PC-9 (cell line): ENCODE measurements at regions not wholly inside any gene's neighbourhood (a gene's known extent, or its start where the extent isn't known, plus 50 kb on each side); places are given as distances from the start of the nearest gene placed in this dataset.

ENCODE experiments used
- BruUV-seq: library from RNA; stranded (reverse); fragments of 400-500 nt; replicated peaks from 2 replicates; lab custom pipeline; 2021; lab: Mats Ljungman, UMichigan
- CTCF ChIA-PET: fragments of 300-600 bp; sonication (Branson Sonifier 250); formaldehyde crosslinking; loops from one replicate; lab custom pipeline; 2022; ENCODE audit warnings: antibody characterized with exemption; lab: Charles Lee
- POLR2A ChIA-PET: fragments of 300-600 bp; sonication (Branson Sonifier 250); formaldehyde crosslinking; loops from one replicate; lab custom pipeline; 2022; ENCODE audit warnings: antibody characterized with exemption; ENCODE audit not compliant: unreplicated experiment; lab: Charles Lee
- DNase-seq, 2 experiments: peaks; one replicate each; pipeline versions ENCODE4 v3.0.0 to v3.0.0-alpha.2; 2015 to 2022; ENCODE audit warnings: mixed read lengths in 1 of 2
- H2AFZ ChIP-seq: fragments of 200-600 bp; sonication (generic); 2 replicates; pipeline ENCODE4 v1.8.1; 2017; ENCODE audit warnings: antibody characterized with exemption
- H3F3A ChIP-seq: fragments of 200-600 bp; sonication (generic); 2 replicates; pipeline ENCODE4 v1.8.1; 2017; ENCODE audit warnings: antibody characterized with exemption, mild to moderate bottlenecking, low read depth; ENCODE audit not compliant: insufficient read depth
- H3K27ac ChIP-seq: fragments of 200-600 bp; sonication (generic); 2 replicates; pipeline ENCODE4 v1.6.1; 2016; ENCODE audit warnings: mixed run types
- H3K27me3 ChIP-seq: fragments of 200-600 bp; sonication (generic); 2 replicates; pipeline ENCODE4 v1.6.1; 2016; ENCODE audit warnings: low read depth, mixed run types; ENCODE audit not compliant: insufficient read depth
- H3K36me3 ChIP-seq: fragments of 200-600 bp; sonication (generic); 2 replicates; pipeline ENCODE4 v1.6.1; 2016; ENCODE audit warnings: low read depth, mixed run types
- H3K4me1 ChIP-seq: fragments of 200-600 bp; sonication (generic); replicated peaks from 2 replicates; pipeline ENCODE4 v1.6.1; 2016; ENCODE audit warnings: mixed run types; ENCODE audit not compliant: insufficient read depth
- H3K4me2 ChIP-seq: fragments of 200-600 bp; sonication (generic); 2 replicates; pipeline ENCODE4 v1.6.1; 2017; ENCODE audit warnings: mixed run types
- H3K4me3 ChIP-seq: fragments of 200-600 bp; sonication (generic); 2 replicates; pipeline ENCODE4 v1.6.1; 2016; ENCODE audit warnings: mixed run types
- H3K79me2 ChIP-seq: fragments of 200-600 bp; sonication (generic); 2 replicates; pipeline ENCODE4 v1.6.1; 2017; ENCODE audit warnings: low read depth, mixed run types
- H3K9me2 ChIP-seq: fragments of 200-600 bp; sonication (generic); 2 replicates; pipeline ENCODE4 v1.8.1; 2017; ENCODE audit warnings: mild to moderate bottlenecking; ENCODE audit not compliant: insufficient read depth
- H3K9me3 ChIP-seq: fragments of 200-600 bp; sonication (generic); 2 replicates; pipeline ENCODE4 v1.8.1; 2016; ENCODE audit warnings: low read depth; ENCODE audit not compliant: insufficient read depth
- H4K20me1 ChIP-seq: fragments of 200-600 bp; sonication (generic); 2 replicates; pipeline ENCODE4 v1.8.1; 2017; ENCODE audit not compliant: insufficient read depth
- EZH2 ChIP-seq: fragments of 200-600 bp; sonication (generic); IDR thresholded peaks from 2 replicates; pipeline ENCODE4 v1.8.0; 2017; ENCODE audit warnings: antibody characterized with exemption, low read depth
- intact Hi-C: fragments of 100-400 bp; cut with micrococcal nuclease; formaldehyde crosslinking; loops from one replicate; pipeline ENCODE4 v1.10.0; 2022; ENCODE audit not compliant: unreplicated experiment
- TF ChIP-seq, protein P1 (sequence below): fragments of 200-600 bp; sonication (generic); conservative IDR thresholded peaks from 2 replicates; pipeline ENCODE4 v1.6.1; 2017; ENCODE audit warnings: mixed run types, antibody characterized with exemption, mild to moderate bottlenecking, moderate library complexity

- no peaks in the 10 kb centered on the region for H3K79me2 ChIP-seq
- BruUV-seq = no TSS peak
- no peaks in the 10 kb centered on the region for H3K36me3 ChIP-seq
- CTCF ChIA-PET = no interaction called here
- no peaks in the 10 kb centered on the region for H3F3A ChIP-seq
- no peaks in the 10 kb centered on the region for H3K9me2 ChIP-seq
- H3K27ac ChIP-seq = no peak overlapping the region
- no peak for DNase-seq
- H3K4me1 ChIP-seq = no peaks in the 10 kb centered on the region
- TF ChIP-seq, protein P1, sequence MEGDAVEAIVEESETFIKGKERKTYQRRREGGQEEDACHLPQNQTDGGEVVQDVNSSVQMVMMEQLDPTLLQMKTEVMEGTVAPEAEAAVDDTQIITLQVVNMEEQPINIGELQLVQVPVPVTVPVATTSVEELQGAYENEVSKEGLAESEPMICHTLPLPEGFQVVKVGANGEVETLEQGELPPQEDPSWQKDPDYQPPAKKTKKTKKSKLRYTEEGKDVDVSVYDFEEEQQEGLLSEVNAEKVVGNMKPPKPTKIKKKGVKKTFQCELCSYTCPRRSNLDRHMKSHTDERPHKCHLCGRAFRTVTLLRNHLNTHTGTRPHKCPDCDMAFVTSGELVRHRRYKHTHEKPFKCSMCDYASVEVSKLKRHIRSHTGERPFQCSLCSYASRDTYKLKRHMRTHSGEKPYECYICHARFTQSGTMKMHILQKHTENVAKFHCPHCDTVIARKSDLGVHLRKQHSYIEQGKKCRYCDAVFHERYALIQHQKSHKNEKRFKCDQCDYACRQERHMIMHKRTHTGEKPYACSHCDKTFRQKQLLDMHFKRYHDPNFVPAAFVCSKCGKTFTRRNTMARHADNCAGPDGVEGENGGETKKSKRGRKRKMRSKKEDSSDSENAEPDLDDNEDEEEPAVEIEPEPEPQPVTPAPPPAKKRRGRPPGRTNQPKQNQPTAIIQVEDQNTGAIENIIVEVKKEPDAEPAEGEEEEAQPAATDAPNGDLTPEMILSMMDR = no peak
- no peak for TF ChIP-seq EZH2
- H4K20me1 ChIP-seq = no peaks in the 10 kb centered on the region
- H3K9me3 ChIP-seq = no peaks in the 10 kb centered on the region
- H2AFZ ChIP-seq = no peak overlapping the region
- H3K27me3 ChIP-seq = no peaks in the 10 kb centered on the region
- H3K4me3 ChIP-seq = no peak overlapping the region
- no peak overlapping the region for H3K4me2 ChIP-seq
- intact Hi-C loops = no loop called here
- POLR2A ChIA-PET = no interaction called here
Observed at GRCh38 chr4:57371671-57372070, 261.5 kb upstream of the IGFBP7 start.

DNA sequence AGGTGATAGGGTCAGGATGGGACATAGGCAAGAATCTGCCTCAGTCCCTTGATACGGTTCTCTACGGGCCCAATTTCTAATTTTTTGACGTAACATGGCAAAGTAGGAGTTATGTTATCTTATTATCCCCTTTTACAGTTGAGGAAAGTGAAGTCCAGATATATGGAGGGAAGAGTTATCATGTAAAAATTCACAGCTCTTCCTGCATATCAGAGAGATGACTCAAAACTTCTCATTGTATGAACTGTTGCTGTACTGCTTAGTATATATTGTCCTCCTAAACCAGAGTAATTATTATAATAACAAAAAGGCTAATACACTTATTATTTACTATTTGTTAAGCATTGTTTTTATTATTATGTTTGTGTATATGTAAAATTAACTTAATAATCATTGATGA is 260.5 kb upstream of the IGFBP7 start:
- Histone ChIP-seq H3K4me2 (no peak overlapping the region), H3K4me1 (no peaks in the 10 kb centered on the region), H3F3A (no peaks in the 10 kb centered on the region), H2AFZ (no peak overlapping the region), H4K20me1 (no peaks in the 10 kb centered on the region), H3K36me3 (no peaks in the 10 kb centered on the region), H3K4me3 (no peak overlapping the region), H3K79me2 (no peaks in the 10 kb centered on the region), H3K9me2 (no peaks in the 10 kb centered on the region), H3K27ac (no peak overlapping the region), H3K27me3 (no peaks in the 10 kb centered on the region), H3K9me3 (no peaks in the 10 kb centered on the region)
- intact Hi-C loops = no loop called here
- DNase-seq = no peak
- BruUV-seq = no TSS peak
- no peak for TF ChIP-seq EZH2
- TF ChIP-seq, protein P1 = no peak
- ChIA-PET POLR2A (no interaction called here), CTCF (no interaction called here)

GRCh38 chr4:57369446-57369845 is 259.3 kb upstream of the IGFBP7 start:
- no peaks in the 10 kb centered on the region for H3K9me3 ChIP-seq
- no TSS peak for BruUV-seq
- no peak overlapping the region for H2AFZ ChIP-seq
- H3K36me3 ChIP-seq = no peaks in the 10 kb centered on the region
- H3K79me2 ChIP-seq = no peaks in the 10 kb centered on the region
- no peak overlapping the region for H3K4me2 ChIP-seq
- H3K4me3 ChIP-seq = no peak overlapping the region
- H3K4me1 ChIP-seq = no peaks in the 10 kb centered on the region
- H3K27ac ChIP-seq = no peak overlapping the region
- no peaks in the 10 kb centered on the region for H4K20me1 ChIP-seq
- no peak for TF ChIP-seq EZH2
- TF ChIP-seq, protein P1 = no peak
- H3K9me2 ChIP-seq = no peaks in the 10 kb centered on the region
- no peaks in the 10 kb centered on the region for H3K27me3 ChIP-seq
- ChIA-PET POLR2A (no interaction called here), CTCF (no interaction called here)
- intact Hi-C loops = no loop called here
- DNase-seq = no peak
- H3F3A ChIP-seq = no peaks in the 10 kb centered on the region
